Lower leg skin (tissue), 4 donors: ENCODE measurements at regions not wholly inside any gene's neighbourhood (a gene's known extent, or its start where the extent isn't known, plus 50 kb on each side); places are given as distances from the start of the nearest gene placed in this dataset.
A peak's percentile ranks its signal among the peaks of the same experiment; 100 is the strongest.

ENCODE experiments used
- DNase-seq, 2 donors: peaks; one replicate each; pipeline ENCODE4 v3.0.0-alpha.2; 2019; ENCODE audit warnings: low spot score in 2 of 2
- H3K4me3 ChIP-seq: fragments of 200-600 bp; sonication (generic); 2 replicates; pipeline ENCODE4 v1.5.1; 2017; ENCODE audit warnings: mild to moderate bottlenecking, low read depth; ENCODE audit not compliant: poor library complexity, severe bottlenecking
- CTCF ChIP-seq, 3 donors: fragments of 450-650 bp; IDR thresholded peaks; one replicate each; pipeline ENCODE4 v1.5.1; 2016; ENCODE audit warnings: antibody characterized with exemption in 3 of 3, mild to moderate bottlenecking in 3 of 3, moderate library complexity in 2 of 3
- POLR2A ChIP-seq, 2 donors: fragments of 450-650 bp; IDR thresholded peaks; one replicate each; pipeline ENCODE4 v1.6.1; 2016 to 2017; ENCODE audit warnings: antibody characterized with exemption in 2 of 2, mild to moderate bottlenecking in 1 of 2, moderate library complexity in 1 of 2
- WGBS, 2 donors: methylation state at CpG; one replicate each; pipeline ENCODE4 v1.1.5; 2018; 5-methylcytosine and 5-hydroxymethylcytosine counted together
- intact Hi-C: fragments of 100-400 bp; cut with DNase I; formaldehyde crosslinking; loops from one replicate; pipeline ENCODE4 v1.15.0; 2023; ENCODE audit warnings: low total_unique reads

- no peak for DNase-seq
- 80 to 88% methylated on average over 1 of the region's 1 CpG for WGBS, 2 donors
- intact Hi-C loops: no loop called here
- TF ChIP-seq POLR2A (IDR thresholded peaks at IDR 0.05) (no peak), CTCF (IDR thresholded peaks at IDR 0.05) (no peak)
- no peak overlapping the region for H3K4me3 ChIP-seq
Observed at GRCh38 chr1:241417258-241417657, 60.3 kb upstream of the RGS7 start.

- no peak for TF ChIP-seq CTCF (IDR thresholded peaks at IDR 0.05)
- TF ChIP-seq POLR2A (IDR thresholded peaks at IDR 0.05): no peak
- intact Hi-C loops: no loop called here
- no peak overlapping the region for H3K4me3 ChIP-seq
- WGBS, 2 donors: 38 to 44% methylated on average over 3 of the region's 3 CpGs
- no peak for DNase-seq
Observed at GRCh38 chr1:241413974-241414373, 57.0 kb upstream of the RGS7 start.

GRCh38 chr1:241413386-241413785, 56.4 kb upstream of the RGS7 start:
- no peak overlapping the region for H3K4me3 ChIP-seq
- 23 to 28% methylated on average over 2 of the region's 2 CpGs for WGBS, 2 donors
- TF ChIP-seq POLR2A (IDR thresholded peaks at IDR 0.05) (no peak), CTCF (IDR thresholded peaks at IDR 0.05) (no peak)
- DNase-seq: peak in 1 of 2 donors; percentile 15
- intact Hi-C loops: no loop called here

- intact Hi-C loops: no loop called here
- WGBS, 2 donors: 89 to 92% methylated on average over 4 of the region's 4 CpGs
- no peak for TF ChIP-seq CTCF (IDR thresholded peaks at IDR 0.05)
- TF ChIP-seq POLR2A (IDR thresholded peaks at IDR 0.05): no peak
- DNase-seq: no peak
- no peak overlapping the region for H3K4me3 ChIP-seq
Observed at GRCh38 chr1:241412646-241413045, 55.6 kb upstream of the RGS7 start.

GRCh38 chr1:241411776-241412338, 54.9 kb upstream of the RGS7 start:
- 51 to 63% methylated on average over 6 of the region's 6 CpGs for WGBS, 2 donors
- TF ChIP-seq POLR2A (IDR thresholded peaks at IDR 0.05) (no peak), CTCF (IDR thresholded peaks at IDR 0.05) (no peak)
- H3K4me3 ChIP-seq: no peak overlapping the region
- no peak for DNase-seq
- intact Hi-C loops: no loop called here
